ENCODE measurements at regions not wholly inside any gene's neighbourhood (a gene's known extent, or its start where the extent isn't known, plus 50 kb on each side); places are given as distances from the start of the nearest gene placed in this dataset.

GRCh38 chr15:24862726-24863521 lies 91.9 kb upstream of the SNRPN start:
- no peak for TF ChIP-seq EZH2 (IDR thresholded peaks at IDR 0.05; ENCODE audit: low read length, missing control alignments)
- TF ChIP-seq, protein P1, sequence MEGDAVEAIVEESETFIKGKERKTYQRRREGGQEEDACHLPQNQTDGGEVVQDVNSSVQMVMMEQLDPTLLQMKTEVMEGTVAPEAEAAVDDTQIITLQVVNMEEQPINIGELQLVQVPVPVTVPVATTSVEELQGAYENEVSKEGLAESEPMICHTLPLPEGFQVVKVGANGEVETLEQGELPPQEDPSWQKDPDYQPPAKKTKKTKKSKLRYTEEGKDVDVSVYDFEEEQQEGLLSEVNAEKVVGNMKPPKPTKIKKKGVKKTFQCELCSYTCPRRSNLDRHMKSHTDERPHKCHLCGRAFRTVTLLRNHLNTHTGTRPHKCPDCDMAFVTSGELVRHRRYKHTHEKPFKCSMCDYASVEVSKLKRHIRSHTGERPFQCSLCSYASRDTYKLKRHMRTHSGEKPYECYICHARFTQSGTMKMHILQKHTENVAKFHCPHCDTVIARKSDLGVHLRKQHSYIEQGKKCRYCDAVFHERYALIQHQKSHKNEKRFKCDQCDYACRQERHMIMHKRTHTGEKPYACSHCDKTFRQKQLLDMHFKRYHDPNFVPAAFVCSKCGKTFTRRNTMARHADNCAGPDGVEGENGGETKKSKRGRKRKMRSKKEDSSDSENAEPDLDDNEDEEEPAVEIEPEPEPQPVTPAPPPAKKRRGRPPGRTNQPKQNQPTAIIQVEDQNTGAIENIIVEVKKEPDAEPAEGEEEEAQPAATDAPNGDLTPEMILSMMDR (conservative IDR thresholded peaks at IDR 0.05 in 1 of 2, IDR thresholded peaks at IDR 0.05 in 1 of 2; ENCODE audit: low read depth in 1 of 2, low read length in 2 of 2), result no peak
